Glomerular visceral epithelial cell (primary cell): ENCODE measurements at regions not wholly inside any gene's neighbourhood (a gene's known extent, or its start where the extent isn't known, plus 50 kb on each side); places are given as distances from the start of the nearest gene placed in this dataset.
A peak's percentile ranks its signal among the peaks of the same experiment; 100 is the strongest.
"Not testable (repeated sequence)": the region's sequence is repeated elsewhere in the genome, so short reads cannot be mapped to it uniquely, and the experiment has no call there.

Experiments used
- DNase-seq: peaks from one replicate; pipeline ENCODE4 v3.0.0-alpha.2; 2016; ENCODE audit errors: extremely low spot score

DNA sequence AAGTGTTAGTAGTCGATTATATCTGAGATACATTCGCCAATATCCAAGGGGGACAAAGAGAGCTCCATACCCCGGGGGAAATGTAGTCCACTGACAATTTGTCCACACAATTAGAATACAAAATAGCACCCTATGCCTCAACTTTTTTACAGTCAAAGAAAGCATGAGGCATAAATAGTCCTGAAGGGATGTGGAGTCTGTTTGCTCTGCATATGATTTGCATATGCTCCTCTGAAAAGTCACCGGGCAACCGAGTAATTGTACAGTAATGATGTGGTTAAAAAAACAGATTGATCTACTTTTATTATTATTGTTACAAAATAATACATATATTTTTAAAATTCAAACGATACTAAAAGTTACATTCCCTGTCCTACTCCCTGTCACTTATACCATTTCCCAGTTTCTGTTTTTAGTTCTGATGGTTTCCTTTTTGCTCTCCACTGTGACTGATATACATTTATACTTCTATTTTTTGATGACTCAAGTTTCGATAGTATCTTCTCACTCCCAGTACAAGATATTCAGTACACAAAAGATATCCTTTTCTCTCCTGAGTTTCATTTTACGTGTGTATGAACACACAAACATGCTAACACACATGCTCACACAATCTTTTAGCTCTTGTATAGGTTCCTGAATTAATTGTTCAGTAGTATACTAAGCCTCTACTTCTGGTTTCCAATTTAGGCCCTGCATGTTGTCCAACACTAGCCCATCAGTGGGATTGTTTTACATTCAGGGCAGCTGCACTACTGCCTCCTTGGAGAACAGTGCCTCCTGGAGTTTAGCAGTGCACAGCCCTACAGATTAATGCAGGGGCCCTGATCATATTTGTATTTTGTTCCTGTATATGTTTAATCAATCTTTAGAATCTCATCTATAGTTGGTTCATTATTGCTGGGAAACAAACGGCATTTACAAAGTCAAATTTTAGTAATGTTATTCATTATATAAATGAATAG lies 130.9 kb downstream of the TES start:
- DNase-seq: no peak

DNA sequence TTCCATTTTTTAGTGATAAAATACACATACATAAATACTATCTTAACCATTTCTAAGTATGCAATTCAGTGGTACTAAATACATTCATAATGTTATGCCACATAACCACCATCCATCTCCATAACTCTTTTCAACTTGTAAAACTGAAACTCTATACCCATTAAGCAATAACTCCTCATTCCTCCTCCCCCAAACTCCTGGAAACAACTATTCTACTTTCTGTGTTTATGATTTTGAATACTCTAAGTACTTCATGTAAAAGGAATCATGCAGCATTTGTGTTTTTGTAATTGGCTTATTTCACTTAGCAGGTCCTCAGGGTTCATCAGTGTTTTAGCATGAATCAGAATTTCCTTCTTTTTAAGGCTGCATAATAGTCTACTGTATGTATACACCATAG lies 131.8 kb downstream of the TES start:
- DNase-seq: no peak

DNA sequence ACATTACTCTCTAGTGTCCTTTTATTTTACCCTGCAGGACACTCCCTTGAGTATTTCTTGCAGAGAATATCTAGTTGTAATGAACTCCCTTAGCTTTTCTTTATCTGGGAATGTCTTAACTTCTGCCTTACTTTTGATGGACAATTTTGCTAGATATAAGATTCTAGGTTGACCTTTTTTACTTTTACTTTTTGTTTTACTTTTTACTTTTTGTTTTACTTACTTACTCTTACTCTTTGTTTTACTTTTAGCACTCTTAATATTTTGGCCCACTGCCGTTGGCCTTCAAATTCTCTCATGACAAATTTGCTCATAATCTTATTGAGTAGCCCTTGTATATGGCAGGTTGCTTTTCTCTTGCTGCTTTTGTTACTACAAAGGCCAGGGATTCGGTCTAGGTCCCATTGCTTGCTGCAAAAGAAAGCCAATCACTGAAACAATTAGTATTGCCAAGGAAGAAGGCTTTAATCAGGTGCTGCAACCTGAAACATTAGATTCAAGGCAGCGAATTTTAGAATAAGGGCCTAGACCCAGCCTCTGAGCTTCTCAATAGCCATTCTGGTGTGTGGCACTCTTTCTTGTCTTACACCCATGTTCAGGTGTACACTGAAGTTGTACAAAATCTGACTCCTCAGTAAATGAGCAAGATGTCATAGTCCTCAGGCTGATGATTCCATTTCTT lies 137.0 kb downstream of the TES start:
- no peak for DNase-seq

DNA sequence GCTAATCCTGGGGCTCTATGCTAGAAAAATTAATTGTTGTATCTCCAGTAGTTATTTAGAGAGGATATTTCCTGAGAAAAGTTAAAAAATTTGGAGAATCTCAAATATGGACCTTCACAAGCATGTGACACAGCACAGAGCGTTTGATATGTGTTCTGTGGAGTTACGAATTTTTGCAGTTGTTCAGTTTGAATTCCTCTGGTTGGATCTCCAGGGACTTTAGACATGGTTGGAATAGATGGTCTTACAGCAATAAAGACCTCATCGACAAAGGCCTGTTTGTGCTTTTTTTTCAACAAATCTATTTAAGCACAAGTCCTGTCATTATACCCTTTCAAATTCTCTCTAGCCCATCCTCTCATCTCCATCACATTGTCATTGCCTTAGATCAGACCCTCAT lies 138.0 kb downstream of the TES start:
- DNase-seq: no peak

DNA sequence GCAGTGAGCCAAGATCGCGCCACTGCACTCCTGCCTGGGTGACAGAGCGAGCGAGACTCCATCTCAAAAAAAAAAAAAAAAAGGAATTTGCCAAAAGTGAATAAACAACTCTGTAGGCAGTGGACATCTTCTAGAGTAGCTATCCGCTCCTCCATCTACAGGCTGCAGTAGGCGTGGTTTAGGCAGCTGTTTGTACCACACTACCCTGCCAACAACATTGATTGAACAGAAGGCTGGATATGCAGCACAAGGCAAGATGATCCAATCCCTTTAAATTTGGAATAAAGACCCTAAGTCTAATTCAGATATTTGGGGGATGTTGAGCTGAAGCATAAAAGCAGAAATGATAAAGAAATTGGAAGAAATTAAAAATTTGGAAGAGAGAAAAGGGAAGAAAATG lies 141.6 kb downstream of the TES start:
- DNase-seq: no peak

DNA sequence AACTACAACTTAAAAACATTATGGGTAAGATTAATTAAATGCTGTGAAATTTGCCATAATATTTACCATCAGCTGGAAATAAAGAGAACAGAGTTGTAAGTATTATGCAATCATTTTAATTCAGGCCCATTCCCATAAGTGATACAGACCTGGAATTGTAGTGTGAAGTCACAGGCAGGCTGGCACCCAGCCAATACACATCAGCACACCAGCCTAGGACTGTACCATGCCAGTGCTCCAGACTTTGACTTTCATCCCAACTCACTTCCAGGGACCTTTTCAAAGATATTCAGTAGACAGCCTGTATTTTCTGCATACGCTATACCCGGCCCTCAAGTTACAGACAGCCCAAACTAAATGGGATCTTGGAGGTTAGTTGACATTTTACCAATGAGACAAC lies 143.3 kb downstream of the TES start:
- no peak for DNase-seq

DNA sequence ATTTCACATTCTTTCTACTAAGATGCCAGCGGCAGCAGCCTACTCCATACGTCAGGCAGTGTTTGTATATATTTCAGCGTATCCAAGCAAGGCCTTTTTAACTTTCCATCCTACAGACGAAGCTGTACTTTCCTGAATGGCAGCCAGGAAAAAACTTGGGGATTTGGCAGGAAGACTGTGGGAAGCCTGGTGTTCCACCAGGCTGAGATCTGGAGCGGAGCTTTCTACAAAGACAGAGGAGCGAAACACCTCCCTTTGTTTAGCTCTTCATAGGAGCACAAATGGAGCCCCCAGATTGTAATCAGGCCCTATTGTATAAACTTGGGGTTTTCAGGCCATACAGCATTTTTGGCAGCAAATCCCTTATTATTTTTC lies 143.8 kb downstream of the TES start:
- DNase-seq: no peak

DNA sequence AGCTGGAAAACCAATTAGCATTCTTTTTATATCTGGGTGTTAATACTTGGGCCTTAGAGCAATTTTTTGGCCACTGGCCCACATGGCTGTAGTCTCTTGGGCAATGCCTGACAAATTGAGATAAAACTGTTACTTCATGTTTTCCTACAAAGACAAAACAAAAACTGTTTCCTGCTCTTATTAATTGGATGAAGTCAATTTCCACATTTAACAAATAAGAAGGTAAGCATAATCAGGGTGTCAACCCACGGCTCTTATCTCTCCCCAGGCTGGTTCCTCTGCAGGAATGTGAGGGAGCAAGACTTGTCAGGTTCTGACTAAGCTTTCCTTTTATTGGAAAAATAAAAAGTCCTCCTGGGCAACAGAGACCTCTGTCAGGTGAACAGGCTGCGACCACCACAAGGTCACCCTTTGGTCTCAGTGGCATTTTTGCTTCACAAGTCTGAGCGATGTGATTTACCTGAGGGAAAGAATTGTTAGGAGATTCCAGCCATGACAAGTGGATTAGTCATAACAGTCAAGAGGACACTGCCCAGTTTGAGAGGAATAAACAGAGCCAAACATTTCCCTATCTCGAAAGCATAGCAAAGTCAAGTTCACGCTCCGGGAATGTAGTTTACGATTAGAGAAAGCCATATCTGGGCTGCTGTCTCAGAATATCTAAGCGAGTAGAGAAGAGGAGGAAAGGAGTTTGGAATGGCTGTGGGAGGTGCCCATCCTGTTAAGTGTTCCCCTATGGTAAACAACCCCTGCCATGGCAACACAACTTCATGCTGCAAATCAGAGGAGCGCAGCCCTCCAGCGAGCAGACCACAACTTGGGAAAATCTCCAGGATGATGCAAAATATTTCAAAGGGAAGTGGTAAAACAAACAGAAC lies 144.4 kb downstream of the TES start:
- DNase-seq: peak; percentile 94

DNA sequence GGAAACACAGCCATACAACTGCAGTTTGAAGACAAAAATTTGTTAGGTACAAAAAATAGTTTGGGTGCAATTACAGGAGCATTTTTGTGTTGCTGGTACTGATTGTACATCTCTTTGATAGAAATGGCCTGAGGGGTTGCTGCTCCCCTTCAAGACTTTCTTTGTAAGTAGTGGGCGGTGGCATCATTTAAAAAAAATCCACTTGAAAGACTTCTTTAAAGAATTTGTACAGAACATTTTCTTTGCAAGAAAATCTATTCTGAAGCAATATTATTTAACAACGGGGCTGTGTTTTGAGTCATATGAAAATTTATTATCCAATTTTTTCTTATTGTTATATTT lies 144.1 kb upstream of the CAV2 start:
- DNase-seq: no peak

DNA sequence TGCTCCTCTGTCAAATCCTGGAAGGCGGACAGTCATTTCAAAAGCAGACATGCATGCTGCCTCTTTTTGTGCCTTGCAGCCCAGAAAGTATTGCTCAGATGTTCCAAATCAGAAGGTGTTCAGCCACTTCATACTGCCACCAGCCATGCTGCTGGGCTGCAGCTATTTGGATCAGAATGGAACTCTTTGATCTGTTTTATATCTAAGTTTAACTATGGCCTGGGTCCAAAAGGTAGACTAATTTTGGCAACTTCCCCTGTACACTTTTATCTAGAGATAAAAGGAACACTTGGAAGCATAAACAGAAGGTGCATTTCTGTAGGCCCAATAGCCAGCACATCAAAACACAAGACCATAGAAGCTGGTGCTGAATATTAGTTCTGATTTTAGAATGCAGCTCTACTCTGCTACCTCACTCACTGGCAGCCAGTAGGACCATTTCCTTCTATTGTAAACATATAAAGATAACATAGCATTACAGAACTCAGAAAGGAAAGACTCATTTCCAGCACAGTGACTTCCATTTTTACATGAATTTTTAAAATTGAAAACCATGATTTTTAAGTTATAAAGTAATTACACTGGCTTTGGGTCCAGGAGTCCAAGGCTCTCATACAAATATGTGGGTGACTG lies 143.1 kb upstream of the CAV2 start:
- DNase-seq: no peak

DNA sequence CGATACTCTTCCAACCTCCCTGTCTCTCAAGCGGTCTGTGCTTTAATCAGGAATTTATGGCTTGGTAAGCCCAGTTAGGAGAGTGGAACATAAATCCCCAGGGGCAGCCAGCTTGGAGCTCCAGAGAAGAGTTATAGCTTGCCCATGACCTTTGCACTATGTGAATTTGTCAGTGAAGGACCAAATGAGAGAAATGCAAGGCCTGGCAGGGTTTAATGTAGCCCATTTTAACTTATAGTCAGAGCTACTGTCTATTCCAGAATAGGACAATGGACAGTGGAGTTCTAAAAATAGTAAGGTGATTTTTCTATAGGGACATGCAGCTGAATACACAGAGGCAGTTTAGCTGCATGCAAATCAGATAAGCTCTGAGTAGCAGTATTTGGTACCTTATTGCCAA lies 142.6 kb upstream of the CAV2 start:
- no peak for DNase-seq

DNA sequence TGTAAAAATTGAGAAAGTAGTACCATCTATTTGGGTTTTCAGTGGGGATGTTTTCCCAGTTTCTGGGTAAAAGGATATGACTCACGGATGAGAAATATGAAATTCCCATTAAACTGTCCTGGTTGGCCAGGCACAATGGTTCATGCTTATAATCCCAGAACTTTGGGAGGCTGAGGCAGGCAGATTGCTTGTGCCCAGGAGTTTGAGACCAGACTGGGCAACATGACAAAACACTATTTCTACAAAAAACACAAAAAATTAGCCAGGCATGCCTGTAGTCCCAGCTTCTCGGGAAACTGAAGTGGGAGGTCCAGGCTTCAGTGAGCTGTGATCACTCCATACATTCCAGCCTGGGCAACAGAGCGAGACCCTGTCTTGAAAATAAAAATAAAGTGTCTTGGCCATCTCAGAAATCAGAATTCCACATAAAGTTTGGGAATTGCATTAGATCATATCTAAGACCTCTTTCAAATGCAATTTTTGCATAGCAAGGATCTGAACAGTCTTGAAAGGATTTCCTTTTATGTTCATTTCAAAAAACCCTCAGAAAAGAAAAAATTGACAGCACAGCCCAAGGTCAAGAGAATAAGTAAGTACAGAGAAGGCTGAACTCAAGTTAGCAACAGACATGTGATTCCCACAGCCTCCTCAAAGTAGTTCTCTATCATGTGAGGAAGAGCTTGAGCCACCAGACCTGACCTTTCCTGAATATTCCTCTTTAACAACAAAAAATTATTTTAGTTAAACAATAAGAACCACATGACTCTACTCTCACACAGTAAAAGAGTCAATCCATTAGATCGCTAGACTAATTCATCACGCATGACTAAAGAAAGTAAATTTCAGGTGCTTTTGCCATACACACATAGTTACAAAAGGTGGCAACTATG lies 141.5 kb upstream of the CAV2 start:
- peak; percentile 67 for DNase-seq

DNA sequence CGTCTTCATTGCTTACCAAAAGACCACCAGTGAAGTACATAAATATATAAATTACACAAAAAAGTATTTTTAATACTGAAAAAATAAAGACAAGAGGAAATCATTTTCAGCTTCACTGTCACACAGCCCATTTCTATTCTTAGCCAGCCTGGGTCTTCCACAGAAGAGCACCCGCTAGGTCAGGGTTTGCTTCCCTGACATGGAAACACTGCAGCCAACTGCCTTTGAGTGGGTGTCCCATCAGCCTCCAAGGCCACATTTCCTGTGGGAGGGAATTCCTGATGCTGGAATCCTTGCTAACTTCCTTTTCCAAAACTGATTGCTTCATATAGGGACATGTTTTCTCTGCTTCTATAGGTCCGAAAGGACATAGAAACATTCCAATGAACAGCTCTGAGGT lies 137.8 kb upstream of the CAV2 start:
- no peak for DNase-seq

DNA sequence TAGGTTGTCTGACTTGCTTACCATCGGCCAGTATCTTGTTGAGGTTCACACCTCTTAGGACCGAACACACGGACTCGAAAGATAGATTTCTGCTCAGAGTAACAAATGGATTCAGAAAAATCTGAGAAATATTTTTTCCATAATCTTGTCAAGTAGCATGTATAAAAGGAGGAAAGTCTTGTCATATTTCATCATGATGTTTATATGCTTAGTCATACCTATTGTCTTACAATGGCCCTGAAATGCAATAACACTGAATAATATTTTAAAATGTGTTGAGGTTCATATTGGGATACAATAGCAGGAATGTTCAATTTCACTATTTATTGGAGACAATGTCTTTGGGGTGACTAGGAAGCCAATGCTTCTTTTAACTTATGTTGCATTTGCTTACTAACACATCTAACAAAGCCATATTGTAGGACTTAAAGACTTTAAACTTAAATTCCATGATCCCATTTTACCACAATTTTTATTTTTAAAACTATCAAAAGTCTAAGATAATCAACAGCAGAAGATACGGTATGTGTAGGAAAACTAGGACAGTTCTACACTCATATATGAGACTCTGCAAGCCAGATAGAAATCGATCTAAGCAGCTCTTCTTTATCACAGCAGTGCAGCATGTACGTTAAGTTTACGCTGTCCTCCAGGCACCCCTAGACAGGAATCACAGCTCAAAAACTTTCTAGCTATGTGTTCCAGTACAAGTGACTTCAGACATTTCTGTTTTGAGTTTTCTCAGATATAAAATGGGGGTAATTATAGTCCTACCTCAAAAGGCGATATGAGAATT lies 135.7 kb upstream of the CAV2 start:
- no peak for DNase-seq

DNA sequence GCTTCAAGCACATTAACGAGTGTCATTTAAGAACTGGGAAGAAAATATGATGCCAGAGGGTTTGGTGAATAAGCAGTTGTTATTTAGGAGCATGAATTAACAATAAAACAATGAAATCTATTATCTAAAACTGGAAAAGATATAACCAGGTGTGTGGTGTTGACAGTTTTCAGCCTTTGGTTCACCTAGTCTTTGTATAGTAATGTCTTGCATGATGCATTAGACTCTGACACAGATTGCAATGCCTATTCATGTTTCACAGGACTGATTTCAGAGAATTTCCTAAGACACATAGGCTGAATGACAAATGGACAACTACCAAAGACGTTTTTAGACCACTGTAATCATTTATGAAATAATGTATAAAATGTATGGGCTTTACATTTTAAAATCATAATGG lies 135.1 kb upstream of the CAV2 start:
- no peak for DNase-seq

DNA sequence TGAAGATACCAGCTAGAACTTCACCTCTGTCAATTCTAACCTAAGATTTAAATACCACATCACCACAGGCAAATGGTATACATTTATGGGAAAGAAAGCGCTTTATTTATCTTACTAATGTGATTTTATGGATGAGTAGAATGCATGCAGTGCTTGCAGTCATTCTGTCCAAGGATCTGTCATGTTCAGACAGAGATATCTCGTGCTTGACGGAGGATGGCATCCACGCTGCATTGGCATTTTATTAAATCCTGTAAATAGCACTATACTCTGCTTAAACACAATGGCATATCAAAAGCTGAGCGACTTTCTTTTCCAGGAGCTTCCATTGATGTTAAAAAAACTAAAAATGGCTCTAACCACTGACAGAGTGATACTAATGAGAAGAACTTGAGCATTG lies 133.7 kb upstream of the CAV2 start:
- DNase-seq: no peak

DNA sequence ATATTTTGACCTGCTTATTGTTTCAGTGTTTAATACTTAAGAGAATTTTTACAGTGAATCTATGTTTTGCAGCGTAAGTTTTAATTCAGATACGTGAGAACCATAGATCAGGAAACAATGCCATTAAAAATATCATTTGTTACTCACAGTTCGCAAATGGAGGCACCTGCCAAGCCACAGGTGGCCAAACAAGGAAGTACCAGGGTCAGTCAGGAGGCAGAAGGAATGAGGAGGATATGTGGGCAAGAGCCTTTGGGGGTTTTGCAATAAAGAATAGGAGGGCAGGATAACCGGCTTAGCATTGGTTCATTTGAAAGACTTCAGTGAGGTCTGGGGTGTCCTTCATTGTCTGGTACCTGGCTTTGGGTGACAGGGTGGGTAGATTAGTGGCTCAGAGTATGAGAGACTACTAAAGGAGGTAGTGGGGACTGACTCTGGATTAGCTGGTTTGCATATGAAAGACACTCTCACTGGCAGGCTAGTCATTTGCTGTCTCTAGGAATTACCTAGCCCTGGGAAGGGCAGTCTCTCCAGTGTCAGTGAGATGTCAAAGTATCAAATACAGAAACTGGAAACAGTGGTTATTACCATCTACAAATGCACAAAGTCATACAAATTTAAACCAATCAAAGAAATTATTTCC lies 132.2 kb upstream of the CAV2 start:
- no peak for DNase-seq

DNA sequence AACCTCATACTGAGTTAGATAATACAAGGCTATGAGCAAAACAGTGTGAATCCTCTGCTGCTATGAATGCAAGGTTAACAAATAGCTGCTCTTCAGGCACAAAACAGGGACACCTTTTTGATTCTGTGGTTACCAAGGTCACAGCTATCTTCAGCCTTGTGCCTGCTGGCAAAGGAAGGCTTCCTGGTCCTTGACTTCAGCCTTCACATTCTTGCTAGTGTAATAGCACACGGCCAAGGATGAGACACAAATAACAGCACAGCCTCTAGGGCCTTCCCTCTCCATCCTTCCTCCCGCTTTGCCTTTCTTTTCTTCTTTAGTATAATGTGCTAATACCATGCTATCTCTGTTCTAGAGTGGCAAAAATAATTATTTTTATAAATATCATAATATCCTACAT lies 130.6 kb upstream of the CAV2 start:
- DNase-seq: no peak

DNA sequence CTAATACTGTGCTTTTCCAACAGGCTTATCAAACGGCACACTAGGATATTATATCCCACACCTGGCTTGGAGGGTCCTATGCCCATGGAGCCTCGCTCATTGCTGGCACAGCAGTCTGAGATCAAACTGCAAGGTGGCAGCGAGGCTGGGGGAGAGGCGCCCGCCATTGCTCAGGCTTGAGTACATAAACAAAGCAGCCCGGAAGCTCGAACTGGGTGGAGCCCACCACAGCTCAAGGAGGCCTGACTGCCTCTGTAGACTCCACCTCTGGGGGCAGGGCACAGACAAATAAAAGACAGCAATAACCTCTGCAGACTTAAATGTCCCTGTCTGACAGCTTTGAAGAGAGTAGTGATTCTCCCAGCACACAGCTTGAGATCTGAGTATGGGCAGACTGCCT lies 128.0 kb upstream of the CAV2 start:
- not testable (repeated sequence) for DNase-seq

DNA sequence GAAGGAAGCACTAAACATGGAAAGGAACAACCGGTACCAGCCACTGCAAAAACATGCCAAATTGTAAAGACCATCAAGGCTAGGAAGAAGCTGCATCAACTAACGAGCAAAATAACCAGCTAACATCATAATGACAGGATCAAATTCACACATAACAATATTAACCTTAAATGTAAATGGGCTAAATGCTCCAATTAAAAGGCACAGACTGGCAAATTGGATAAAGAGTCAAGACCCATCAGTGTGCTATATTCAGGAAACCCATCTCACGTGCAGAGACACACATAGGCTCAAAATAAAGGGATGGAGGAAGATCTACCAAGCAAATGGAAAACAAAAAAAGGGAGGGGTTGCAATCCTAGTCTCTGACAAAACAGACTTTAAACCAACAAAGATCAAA lies 126.3 kb upstream of the CAV2 start:
- DNase-seq: not testable (repeated sequence)
